ENCODE measurements at regions not wholly inside any gene's neighbourhood (a gene's known extent, or its start where the extent isn't known, plus 50 kb on each side); places are given as distances from the start of the nearest gene placed in this dataset.

DNA sequence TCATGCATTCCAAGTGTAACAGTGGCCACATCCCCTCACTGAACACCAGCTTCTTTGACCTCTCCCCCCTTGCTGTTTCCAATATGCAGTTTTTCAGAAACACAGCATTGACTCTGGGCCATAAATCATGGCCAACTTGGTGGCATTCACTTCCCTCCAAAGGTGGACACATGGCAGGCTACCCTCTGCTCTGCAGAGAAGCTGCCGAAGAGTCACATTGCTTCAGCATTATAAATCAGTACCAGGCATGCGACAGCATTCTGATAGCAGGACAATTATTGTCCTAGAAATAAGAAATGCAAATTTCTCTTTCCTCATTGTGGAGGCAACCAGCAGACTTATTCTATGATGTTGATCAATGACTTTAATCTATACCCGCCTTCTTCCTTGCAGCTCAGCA, 475.4 kb upstream of the GHITM start:
- in situ Hi-C loops (cut with HindIII; ENCODE audit: low pct_ligation_motif_present, low pct_unique_long_range_greater_than_20kb, low sequenced_read_pairs): no loop called here
- no peak for DNase-seq

DNA sequence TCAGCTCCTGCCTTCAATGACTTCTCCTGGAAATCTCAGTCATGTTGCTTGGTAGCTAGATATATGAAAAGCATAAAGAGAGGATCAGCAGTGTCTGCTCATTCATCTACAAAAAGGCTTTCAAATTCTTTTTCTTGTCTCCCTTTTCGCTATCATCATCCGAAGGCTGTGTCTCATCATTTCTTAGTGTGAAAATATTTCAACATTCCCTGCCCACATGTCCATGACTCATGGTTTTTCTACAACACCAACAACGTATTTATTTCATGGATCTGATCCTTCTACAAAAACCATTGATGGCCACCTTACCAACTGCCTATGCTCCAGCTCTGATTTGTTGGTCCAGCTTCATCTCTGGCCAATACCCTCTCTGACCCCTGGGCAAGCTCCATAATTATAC, 472.5 kb upstream of the GHITM start:
- no peak for DNase-seq

DNA sequence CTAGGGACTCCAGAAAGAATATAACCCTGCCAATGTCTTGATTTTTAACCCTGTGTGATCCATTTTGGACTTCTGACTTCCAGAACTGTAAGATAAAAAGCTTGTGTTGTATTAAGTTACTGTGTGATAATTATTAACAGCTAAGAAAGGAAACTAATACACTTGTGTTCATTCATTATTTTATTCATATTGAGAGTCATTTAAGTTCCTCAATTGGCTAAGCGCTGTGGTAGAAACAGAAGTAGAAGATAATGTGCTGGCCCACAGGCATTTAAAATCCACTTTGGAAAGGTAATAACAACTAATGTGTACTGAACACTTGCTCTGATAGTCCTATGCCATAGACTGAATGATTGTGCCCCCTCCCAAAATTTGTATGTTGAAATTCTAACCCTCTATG, 471.7 kb upstream of the GHITM start:
- in situ Hi-C loops (cut with HindIII; ENCODE audit: low pct_ligation_motif_present, low pct_unique_long_range_greater_than_20kb, low sequenced_read_pairs): no loop called here
- no peak for DNase-seq

More for the DNA sequence above, 472.5 kb upstream of the GHITM start:
- in situ Hi-C loops (cut with HindIII; ENCODE audit: low pct_ligation_motif_present, low pct_unique_long_range_greater_than_20kb, low sequenced_read_pairs): no loop called here

DNA sequence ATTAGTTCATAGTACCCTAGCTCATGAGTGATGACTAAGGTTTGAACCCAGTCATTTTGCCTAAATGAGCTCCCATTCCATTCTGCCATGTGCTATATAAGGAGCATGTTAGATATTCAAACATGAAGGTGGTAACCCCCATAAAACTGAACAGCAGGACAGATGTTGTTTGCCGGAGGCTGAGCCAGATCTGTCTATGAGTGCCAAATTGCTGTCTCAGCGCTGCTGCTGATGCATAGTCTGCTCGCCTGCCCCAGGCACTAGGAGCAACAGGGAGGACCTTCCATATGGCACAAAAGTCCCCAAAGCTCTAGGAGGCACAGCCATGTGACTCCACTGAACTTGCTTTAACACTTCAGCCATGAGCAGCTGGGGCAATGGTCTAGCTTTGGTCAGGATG, 466.0 kb upstream of the GHITM start:
- DNase-seq: no peak

DNA sequence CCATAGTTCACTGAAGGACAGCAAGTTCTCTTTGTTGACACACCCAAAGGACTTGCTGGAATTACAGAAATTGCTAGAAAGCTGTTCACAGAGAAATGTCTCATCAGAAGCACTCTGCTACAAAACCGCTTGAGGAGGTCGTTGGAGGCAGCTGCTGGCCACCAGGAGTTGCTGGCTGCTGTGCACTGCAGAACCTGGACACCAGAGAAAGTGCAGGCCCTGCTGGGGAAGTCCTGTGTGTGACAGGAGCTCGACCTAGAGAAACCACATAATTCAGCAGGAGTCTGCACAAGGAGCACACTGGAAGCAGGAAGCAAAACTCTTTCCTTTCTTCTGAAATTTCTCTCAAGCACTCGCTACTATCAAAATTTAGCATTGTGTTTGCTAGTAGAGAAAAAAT, 461.5 kb upstream of the GHITM start:
- in situ Hi-C loops (cut with HindIII; ENCODE audit: low pct_ligation_motif_present, low pct_unique_long_range_greater_than_20kb, low sequenced_read_pairs): no loop called here

More for the DNA sequence above, 466.0 kb upstream of the GHITM start:
- in situ Hi-C loops (cut with HindIII; ENCODE audit: low pct_ligation_motif_present, low pct_unique_long_range_greater_than_20kb, low sequenced_read_pairs): no loop called here

DNA sequence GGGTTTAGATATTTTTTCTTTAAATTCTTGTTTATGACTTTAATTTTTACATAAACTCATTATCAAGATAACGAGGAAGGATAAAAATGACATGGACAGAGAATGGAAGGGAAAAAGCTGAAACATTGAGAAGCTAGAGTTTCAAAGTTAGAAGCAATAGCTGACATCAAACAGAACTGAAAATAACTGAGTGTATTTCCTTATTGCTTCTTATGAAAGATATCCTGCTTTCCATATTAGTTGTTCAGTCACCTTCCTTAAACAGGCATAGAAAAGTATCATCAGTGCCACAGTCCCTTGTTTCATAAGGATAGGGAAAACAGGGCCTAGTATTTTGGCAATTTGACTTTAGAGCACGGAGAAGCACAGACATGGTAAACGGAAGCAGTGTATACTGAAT, 460.5 kb upstream of the GHITM start:
- in situ Hi-C loops (cut with HindIII; ENCODE audit: low pct_ligation_motif_present, low pct_unique_long_range_greater_than_20kb, low sequenced_read_pairs): no loop called here

More for the DNA sequence above, 461.5 kb upstream of the GHITM start:
- DNase-seq: no peak

DNA sequence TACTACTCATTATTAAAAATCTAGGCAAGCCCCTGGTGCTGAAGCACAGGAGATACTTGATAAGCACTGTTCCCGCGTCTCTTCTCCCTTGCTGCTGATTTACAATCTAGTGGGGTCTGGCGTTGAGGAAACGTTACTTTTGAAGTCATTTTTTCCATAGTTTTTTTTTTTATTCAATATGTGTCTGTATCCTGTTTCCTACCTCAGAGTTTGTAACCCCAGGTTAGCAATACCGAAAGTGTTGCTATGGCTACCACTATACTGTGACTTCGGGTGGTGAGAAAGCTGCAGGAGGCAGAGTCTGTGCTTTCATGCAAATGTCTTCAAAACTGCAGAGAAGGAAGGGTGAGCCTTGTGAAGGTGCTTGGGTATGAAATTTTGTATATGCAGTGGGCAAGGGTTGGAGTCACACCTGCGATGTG, 458.8 kb upstream of the GHITM start:
- in situ Hi-C loops (cut with HindIII; ENCODE audit: low pct_ligation_motif_present, low pct_unique_long_range_greater_than_20kb, low sequenced_read_pairs): no loop called here
- DNase-seq: no peak

More for the DNA sequence above, 460.5 kb upstream of the GHITM start:
- DNase-seq: no peak

DNA sequence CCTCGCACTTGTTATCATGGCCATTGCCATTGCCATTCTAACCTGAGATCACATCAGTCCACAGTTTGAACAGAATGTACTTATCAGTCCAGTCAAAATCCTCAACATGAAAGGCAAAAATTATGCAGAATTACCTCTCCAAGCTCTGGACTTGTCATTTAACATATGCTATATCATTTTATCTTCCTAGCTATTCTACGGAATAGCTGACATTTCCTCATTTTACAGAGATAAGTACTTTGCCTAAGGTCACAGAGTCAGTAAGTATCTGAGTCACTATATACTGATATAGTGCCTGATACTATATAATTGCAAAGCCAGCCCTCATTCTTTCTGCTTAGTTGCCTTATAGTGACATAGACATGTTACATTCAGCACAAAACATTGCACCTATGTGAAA, 456.9 kb upstream of the GHITM start:
- DNase-seq: no peak
- in situ Hi-C loops (cut with HindIII; ENCODE audit: low pct_ligation_motif_present, low pct_unique_long_range_greater_than_20kb, low sequenced_read_pairs): no loop called here

DNA sequence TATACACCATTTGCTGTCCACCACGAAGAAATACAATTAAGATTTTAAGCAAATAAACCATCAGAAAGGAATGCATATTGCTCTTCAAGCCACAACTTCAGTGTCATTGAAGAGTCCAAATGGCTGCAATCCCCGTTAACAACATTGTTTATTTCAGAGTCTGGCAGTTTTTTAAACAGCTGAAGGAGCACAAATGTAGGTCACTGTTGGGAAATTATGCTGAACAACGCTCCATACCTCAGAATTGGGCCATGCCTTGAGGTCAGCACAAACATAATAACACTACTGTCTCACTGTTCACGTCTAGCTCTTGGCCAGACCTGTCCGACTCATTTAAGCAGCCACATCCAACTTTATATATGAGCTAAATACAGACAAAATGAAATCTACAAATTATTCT, 453.9 kb upstream of the GHITM start:
- in situ Hi-C loops (cut with HindIII; ENCODE audit: low pct_ligation_motif_present, low pct_unique_long_range_greater_than_20kb, low sequenced_read_pairs): no loop called here
- no peak for DNase-seq

DNA sequence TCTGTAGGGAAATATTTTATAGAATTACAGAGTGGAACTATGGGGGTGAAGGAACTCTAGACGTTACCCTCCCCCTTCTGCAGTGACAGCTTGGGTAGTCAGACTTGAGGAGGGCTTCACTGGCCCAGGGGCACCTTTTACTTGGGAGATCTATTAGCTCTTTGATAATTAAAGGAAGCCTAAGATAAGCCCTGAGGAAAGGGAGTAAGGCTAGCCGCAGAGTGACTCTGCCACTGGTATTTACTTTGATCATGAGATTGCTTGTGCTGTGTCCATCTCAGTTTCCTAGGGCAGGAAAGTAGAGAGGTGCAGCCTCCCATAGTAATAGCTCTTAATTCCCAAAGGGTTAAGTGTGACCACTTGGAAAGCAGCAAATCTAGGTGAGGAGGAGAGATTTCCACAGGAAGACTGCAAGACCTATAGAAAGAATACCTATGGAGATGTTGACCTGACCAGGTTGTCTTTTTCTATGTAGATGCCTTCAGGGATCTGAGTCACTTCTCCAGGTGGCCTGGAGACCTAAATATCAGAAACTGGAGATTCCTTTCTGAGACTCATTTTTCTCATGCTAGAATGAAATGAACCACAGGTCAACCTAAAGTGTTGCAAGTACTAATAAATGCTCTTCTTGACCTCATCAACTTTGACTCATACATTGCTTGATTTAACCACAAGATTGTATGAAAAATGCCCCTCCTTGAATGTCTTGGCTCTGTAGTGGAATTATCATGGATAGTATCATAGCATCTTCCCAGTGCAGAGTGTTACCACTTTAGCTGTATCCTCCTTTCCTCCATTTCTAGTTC, 447.3 kb upstream of the GHITM start:
- DNase-seq: no peak
- in situ Hi-C loops (cut with HindIII; ENCODE audit: low pct_ligation_motif_present, low pct_unique_long_range_greater_than_20kb, low sequenced_read_pairs): no loop called here

DNA sequence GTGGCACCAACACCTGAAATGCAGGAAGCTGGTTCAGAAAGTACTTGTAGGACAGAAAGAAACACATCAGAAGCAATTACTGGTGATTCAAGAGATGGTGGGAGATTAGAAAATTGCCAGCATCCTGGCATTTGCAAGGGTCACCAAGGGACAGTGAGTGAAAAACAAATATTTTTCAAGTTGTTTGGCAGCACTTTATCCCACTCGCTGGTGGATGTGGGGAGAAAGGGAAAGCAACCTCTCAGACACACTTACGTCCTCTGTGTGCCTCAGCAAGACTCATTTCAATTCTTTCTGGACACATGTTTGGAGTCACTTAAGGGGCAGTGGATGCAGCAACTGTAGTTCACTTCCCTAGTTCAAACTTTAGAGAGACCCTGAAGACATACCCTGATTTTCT, 440.4 kb upstream of the GHITM start:
- in situ Hi-C loops (cut with HindIII; ENCODE audit: low pct_ligation_motif_present, low pct_unique_long_range_greater_than_20kb, low sequenced_read_pairs): no loop called here
- no peak for DNase-seq

DNA sequence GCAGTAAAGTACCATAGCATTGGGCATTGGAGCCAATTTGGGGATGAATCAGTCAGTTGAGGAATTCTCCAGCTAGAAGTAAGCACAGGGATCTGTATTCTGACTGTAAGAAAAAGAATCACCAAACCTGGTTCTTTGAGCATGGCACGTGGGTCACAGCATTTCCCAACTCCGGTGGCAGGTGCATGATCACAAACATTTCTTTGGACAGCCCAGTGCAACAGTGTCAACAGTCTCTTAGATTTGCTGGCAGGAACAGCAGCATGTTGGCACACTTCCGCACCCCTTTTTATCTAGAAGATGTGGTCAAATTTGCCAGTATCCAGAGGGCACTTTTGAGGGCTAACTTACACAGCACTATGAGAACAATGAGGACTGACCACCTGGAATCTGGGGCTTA, 437.5 kb upstream of the GHITM start:
- no peak for DNase-seq
- in situ Hi-C loops (cut with HindIII; ENCODE audit: low pct_ligation_motif_present, low pct_unique_long_range_greater_than_20kb, low sequenced_read_pairs): no loop called here

DNA sequence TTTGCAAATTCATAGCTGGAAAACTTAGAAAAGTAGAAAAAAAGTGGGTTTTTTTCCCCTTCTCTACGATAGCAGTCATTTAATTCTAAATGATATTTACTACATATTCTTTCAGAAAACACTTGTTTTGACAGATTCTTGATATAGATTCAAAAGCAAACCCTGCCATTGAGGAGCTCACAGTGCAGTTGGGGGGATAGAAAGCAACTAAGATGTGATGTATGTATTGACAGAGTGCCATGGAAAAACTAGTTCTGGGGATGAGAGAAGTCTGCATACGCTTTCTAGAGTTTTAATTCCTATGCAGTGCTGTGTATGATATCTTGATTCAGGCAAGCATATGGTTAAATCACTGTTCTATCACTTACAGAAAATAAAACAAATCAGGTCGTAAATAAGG, 436.6 kb upstream of the GHITM start:
- in situ Hi-C loops (cut with HindIII; ENCODE audit: low pct_ligation_motif_present, low pct_unique_long_range_greater_than_20kb, low sequenced_read_pairs): no loop called here
- no peak for DNase-seq

DNA sequence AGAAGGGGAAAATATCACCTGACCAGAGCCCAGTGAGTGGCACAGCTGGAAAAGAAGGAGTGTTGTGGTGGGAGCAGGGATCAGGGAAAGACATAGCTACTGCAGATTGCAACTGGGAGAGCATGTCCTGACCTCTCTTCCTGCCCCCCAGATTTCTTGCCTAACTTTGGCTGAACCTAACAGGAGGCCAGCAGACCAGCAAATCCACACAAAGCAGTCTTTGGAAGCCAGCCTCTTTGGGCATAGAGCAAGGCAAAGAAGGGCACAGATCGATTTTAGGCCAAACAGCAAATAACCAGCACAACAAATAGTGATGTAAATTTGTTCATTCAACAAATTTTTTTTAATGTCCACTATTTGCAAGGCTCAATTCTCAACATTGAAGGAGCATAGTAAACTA, 433.2 kb upstream of the GHITM start:
- DNase-seq: no peak
- in situ Hi-C loops (cut with HindIII; ENCODE audit: low pct_ligation_motif_present, low pct_unique_long_range_greater_than_20kb, low sequenced_read_pairs): no loop called here

DNA sequence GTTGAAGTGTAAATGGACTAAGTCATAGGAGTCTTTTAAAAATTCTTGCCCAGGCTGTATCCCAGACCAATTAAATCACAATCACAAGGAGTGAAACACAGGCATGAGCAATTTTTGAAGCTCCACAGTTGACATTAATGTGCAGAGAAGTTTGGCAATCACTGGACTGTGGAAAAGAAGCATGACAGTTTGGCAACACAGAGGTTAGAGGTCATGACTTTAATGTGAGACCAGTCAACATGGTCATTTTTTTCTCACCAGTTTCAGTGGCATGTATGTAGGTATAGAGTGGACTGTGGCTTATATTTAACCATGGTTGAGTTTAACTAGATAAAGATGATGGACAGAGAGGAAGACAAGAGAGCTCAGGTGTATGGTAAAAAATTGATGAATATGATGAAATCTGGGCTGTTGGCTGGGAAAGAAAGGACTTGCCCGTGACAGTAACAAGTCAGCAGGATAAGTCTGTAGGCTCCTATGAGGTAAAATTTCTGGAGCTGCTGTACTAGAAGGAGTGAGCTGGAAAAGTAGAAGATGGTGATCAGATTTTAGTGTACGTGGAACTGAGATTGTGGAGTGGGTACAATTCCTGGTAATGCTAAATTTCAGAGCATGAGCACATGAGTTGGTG, 432.2 kb upstream of the GHITM start:
- in situ Hi-C loops (cut with HindIII; ENCODE audit: low pct_ligation_motif_present, low pct_unique_long_range_greater_than_20kb, low sequenced_read_pairs): no loop called here
- no peak for DNase-seq

DNA sequence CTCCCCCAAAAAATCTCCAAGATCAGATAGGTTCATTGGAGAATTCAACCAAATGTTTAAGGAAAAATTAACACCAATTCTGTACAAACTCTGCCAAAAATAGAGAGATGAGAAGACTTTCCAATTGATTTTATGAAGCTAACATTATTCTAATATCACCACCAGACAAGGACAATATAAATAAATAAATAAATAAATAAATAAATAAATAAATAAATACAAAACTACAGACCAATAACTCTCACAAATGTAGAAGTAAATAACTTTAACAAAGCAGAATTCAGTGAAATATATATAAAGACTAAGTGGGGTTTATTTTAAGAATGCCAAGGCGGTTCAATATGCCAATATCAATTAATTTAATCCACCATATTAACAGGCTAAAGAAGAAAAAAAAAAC, 425.9 kb upstream of the GHITM start:
- in situ Hi-C loops (cut with HindIII; ENCODE audit: low pct_ligation_motif_present, low pct_unique_long_range_greater_than_20kb, low sequenced_read_pairs): no loop called here

DNA sequence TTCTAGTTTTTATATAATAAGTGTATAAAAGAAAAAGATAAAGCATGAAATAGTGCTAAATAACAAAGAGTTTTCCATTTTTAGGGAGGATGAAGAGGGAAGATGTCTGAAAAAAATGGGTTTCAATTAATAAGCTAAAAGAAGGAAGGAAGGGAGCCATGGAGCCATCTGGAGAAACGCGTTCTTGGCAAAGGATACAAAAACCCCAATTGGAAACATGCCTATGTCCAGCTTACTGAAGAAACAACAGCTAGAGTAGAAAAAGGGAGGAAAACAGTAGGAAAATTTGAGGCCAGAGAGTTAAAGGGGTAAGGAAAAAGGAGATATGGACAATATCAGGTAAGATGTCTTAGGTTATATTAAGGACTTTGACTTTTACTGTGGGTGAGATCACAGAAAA, 416.2 kb upstream of the GHITM start:
- no peak for DNase-seq
- in situ Hi-C loops (cut with HindIII; ENCODE audit: low pct_ligation_motif_present, low pct_unique_long_range_greater_than_20kb, low sequenced_read_pairs): no loop called here

More for the DNA sequence above, 425.9 kb upstream of the GHITM start:
- DNase-seq: no peak

DNA sequence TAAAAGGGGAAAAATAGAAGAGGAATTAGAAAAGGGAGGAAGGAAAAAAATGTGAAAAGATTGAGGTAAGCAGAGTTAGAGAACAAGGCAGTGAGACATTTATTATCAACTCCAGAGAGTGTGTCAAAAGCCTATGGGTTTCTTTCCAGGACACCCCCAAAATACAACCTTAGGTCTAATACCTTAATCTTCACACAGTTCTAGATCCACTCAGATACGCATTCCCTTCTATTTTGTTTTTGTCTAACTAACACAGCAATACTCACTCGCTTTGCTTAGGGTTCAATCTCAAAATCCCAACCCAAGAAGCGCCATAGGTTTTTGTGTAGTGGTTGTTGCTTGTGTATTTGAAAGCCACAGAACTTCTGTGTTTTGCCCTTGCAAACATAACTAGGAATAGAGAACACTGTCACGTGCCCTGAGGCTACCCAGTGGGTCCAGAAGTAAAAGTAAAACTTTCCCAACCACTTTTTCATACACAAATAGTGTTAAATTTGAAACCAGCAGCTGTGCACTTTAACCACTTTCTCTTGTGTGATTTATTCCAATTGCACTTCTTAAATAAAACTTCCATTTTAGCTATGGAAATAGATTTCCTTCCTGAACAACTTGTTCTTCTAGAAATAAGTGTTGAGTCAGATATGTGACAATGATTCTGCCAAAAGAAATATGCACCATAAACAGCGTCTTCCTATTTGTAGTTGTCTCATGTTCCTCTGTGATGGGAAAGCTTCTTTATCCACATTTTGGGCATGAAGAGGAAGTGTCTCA, 414.7 kb upstream of the GHITM start:
- in situ Hi-C loops (cut with HindIII; ENCODE audit: low pct_ligation_motif_present, low pct_unique_long_range_greater_than_20kb, low sequenced_read_pairs): no loop called here
- DNase-seq: no peak

DNA sequence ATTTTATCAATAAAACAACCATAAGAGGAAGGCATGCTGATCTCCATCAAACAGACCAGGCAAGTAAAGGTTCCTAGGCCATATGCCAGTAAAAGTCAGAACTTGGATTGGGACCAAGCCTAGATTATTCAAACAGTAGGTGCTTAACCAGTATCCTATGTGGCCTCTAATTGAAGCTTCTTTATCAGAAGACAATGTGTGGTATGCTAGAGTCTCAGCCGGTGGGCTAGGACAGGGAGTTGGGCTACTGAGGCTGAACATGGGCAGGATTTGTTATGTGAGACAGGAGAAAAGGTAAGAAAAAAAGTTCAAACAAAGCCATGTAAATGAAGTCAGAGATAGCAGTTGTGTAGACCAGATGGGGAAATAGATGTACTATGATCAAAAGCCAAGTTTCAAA, 413.7 kb upstream of the GHITM start:
- in situ Hi-C loops (cut with HindIII; ENCODE audit: low pct_ligation_motif_present, low pct_unique_long_range_greater_than_20kb, low sequenced_read_pairs): no loop called here
- DNase-seq: no peak
